ENCODE measurements at regions not wholly inside any gene's neighbourhood (a gene's known extent, or its start where the extent isn't known, plus 50 kb on each side); places are given as distances from the start of the nearest gene placed in this dataset.
"Not testable (repeated sequence)": the region's sequence is repeated elsewhere in the genome, so short reads cannot be mapped to it uniquely, and the experiment has no call there.

GRCh38 chr6:139917951-139918630, 543.6 kb upstream of the CITED2 start:
- peak; percentile 65 for DNase-seq

GRCh38 chr6:139914910-139915309, 540.5 kb upstream of the CITED2 start:
- DNase-seq = no peak

- no peak for DNase-seq
These were observed 538.4 kb upstream of the CITED2 start for GRCh38 chr6:139912735-139913400.

GRCh38 chr6:139909992-139910391, 535.5 kb upstream of the CITED2 start:
- no peak for DNase-seq

- peak; percentile 88 for DNase-seq
These were observed 531.1 kb upstream of the CITED2 start for GRCh38 chr6:139905404-139906052.

- no peak for DNase-seq
These were observed 530.1 kb upstream of the CITED2 start for GRCh38 chr6:139904568-139904967.

GRCh38 chr6:139904158-139904533, 529.7 kb upstream of the CITED2 start:
- no peak for DNase-seq

- DNase-seq = no peak
These were observed 529.1 kb upstream of the CITED2 start for GRCh38 chr6:139903411-139904157.

GRCh38 chr6:139895205-139895793, 520.9 kb upstream of the CITED2 start:
- no peak for DNase-seq

- no peak for DNase-seq
These were observed 519.8 kb upstream of the CITED2 start for GRCh38 chr6:139894271-139894670.

GRCh38 chr6:139891471-139891870, 517.0 kb upstream of the CITED2 start:
- no peak for DNase-seq

- DNase-seq = no peak
These were observed 514.3 kb upstream of the CITED2 start for GRCh38 chr6:139888681-139889122.

GRCh38 chr6:139887275-139887674, 512.8 kb upstream of the CITED2 start:
- DNase-seq = no peak

- DNase-seq = no peak
These were observed 511.9 kb upstream of the CITED2 start for GRCh38 chr6:139886396-139886795.

GRCh38 chr6:139885909-139886308, 511.5 kb upstream of the CITED2 start:
- DNase-seq = no peak

GRCh38 chr6:139883776-139884175, 509.3 kb upstream of the CITED2 start:
- DNase-seq = no peak

GRCh38 chr6:139882977-139883728, 508.7 kb upstream of the CITED2 start:
- DNase-seq = no peak

- DNase-seq = no peak
These were observed 507.8 kb upstream of the CITED2 start for GRCh38 chr6:139882234-139882633.

GRCh38 chr6:139881728-139882211, 507.3 kb upstream of the CITED2 start:
- DNase-seq = peak; percentile 25

GRCh38 chr6:139881236-139881635, 506.8 kb upstream of the CITED2 start:
- peak; percentile 43 for DNase-seq

- no peak for DNase-seq
These were observed 505.4 kb upstream of the CITED2 start for GRCh38 chr6:139879823-139880356.

GRCh38 chr6:139879241-139879640, 504.8 kb upstream of the CITED2 start:
- DNase-seq = not testable (repeated sequence)
